ENCODE measurements at regions not wholly inside any gene's neighbourhood (a gene's known extent, or its start where the extent isn't known, plus 50 kb on each side); places are given as distances from the start of the nearest gene placed in this dataset.

- Histone ChIP-seq H2BK15ac (ENCODE audit: low read depth, low read length) (no peak overlapping the region), H3K27ac (ENCODE audit: insufficient read length, low read depth, low read length) (no peak overlapping the region), H3K14ac (ENCODE audit: insufficient read depth, low read length) (no peak overlapping the region), H3K23ac (ENCODE audit: insufficient read length, low read depth, low read length) (no peak overlapping the region), H2BK120ac (ENCODE audit: low read depth, low read length, poor library complexity, severe bottlenecking) (no peak overlapping the region), H3K79me2 (ENCODE audit: insufficient read depth, low read length) (no peaks in the 10 kb centered on the region), H2AFZ (ENCODE audit: low read length) (no peak overlapping the region), H3K4ac (ENCODE audit: low read depth, low read length) (no peak overlapping the region), H4K91ac (ENCODE audit: insufficient read length, low read depth, low read length) (no peak overlapping the region), H2BK20ac (ENCODE audit: low read depth, low read length, poor library complexity, severe bottlenecking) (no peak overlapping the region), H2AK5ac (ENCODE audit: insufficient read length, low read length) (no peak overlapping the region), H3K79me1 (ENCODE audit: insufficient read depth, low read depth, low read length, poor library complexity, severe bottlenecking) (no peaks in the 10 kb centered on the region), H3K9ac (ENCODE audit: extremely low read depth, insufficient read length, low read length) (no peak overlapping the region), H3K23me2 (ENCODE audit: insufficient read length, low read depth, low read length, poor library complexity, severe bottlenecking) (no peaks in the 10 kb centered on the region), H3K56ac (ENCODE audit: insufficient read length, low read depth, low read length) (no peak overlapping the region), H3K18ac (ENCODE audit: insufficient read length, low read depth, low read length) (no peak overlapping the region), H3T11ph (ENCODE audit: low read length) (no peak overlapping the region), H2BK12ac (ENCODE audit: insufficient read length, low read depth, low read length) (no peak overlapping the region), H3K4me1 (ENCODE audit: insufficient read depth, low read length) (no peaks in the 10 kb centered on the region), H3K27me3 (ENCODE audit: insufficient read depth, low read length) (no peaks in the 10 kb centered on the region), H3K9me3 (ENCODE audit: control insufficient read depth, low read depth, low read length) (no peaks in the 10 kb centered on the region), H4K5ac (ENCODE audit: insufficient read length, low read depth, low read length) (no peak overlapping the region), H2BK5ac (ENCODE audit: insufficient read length, low read length) (no peak overlapping the region), H4K20me1 (ENCODE audit: control insufficient read depth, insufficient read depth, insufficient read length) (no peaks in the 10 kb centered on the region), H4K8ac (replicated peaks; ENCODE audit: insufficient read length, low read depth, low read length) (no peak overlapping the region), H3K4me2 (ENCODE audit: insufficient read depth, insufficient read length, low read length) (no peak overlapping the region)
- WGBS (ENCODE audit: extremely low coverage, insufficient read length, low lambda C conversion rate): no CpG with 5 or more reads among the region's 2 CpGs
- Mint-ChIP-seq H3K4me1 (no peaks in the 10 kb centered on the region), H3K4me3 (no peak overlapping the region), H3K27me3 (ENCODE audit: low read depth) (peaks cover 1% of the 10 kb centered on the region; the same call in 1 of the 2 replicates), H3K36me3 (ENCODE audit: insufficient read depth in 1 of 3, low read depth in 3 of 3) (no peaks in the 10 kb centered on the region), H3K27ac (no peak overlapping the region), H3K9me3 (no peaks in the 10 kb centered on the region)
- no peak for TF ChIP-seq CTCF (conservative IDR thresholded peaks at IDR 0.05)
- DNase-seq: no peak
These were observed 205.5 kb upstream of the POU3F3 start for GRCh38 chr2:104648376-104648775.

All from H9 (cell line).